ENCODE measurements at regions not wholly inside any gene's neighbourhood (a gene's known extent, or its start where the extent isn't known, plus 50 kb on each side); places are given as distances from the start of the nearest gene placed in this dataset.

GRCh38 chr6:9795880-9796279 lies 619.0 kb downstream of the TFAP2A start:
- TF ChIP-seq CTCF (IDR thresholded peaks at IDR 0.05; ENCODE audit: low read depth, low read length, missing input control) (no peak), REST (IDR thresholded peaks at IDR 0.05) (no peak), ATF3 (IDR thresholded peaks at IDR 0.05) (no peak), RAD21 (IDR thresholded peaks at IDR 0.05) (no peak), TAF1 (conservative IDR thresholded peaks at IDR 0.05) (no peak), FOXA1 (IDR thresholded peaks at IDR 0.05) (no peak), EGR1 (IDR thresholded peaks at IDR 0.05; ENCODE audit: low read depth in 2 of 2) (no peak), MAX (IDR thresholded peaks at IDR 0.05) (no peak), SP1 (IDR thresholded peaks at IDR 0.05) (no peak), GABPA (IDR thresholded peaks at IDR 0.05 in 1 of 2, conservative IDR thresholded peaks at IDR 0.05 in 1 of 2) (no peak), HNF4G (IDR thresholded peaks at IDR 0.05) (no peak), JUND (IDR thresholded peaks at IDR 0.05) (no peak), NR2F2 (IDR thresholded peaks at IDR 0.05) (no peak), YY1 (IDR thresholded peaks at IDR 0.05) (no peak)

All from liver (tissue), 3 donors.